Activated CD4-positive, alpha-beta T cell treated with anti-CD3 and anti-CD28 coated beads, Interleukin-2, amount 10 ng/mL, durations not matched to agents 7 days and 5 days (primary cell): ENCODE measurements at regions not wholly inside any gene's neighbourhood (a gene's known extent, or its start where the extent isn't known, plus 50 kb on each side); places are given as distances from the start of the nearest gene placed in this dataset.

Source experiments
- CTCF ChIA-PET: fragments of 350-600 bp; sonication (Branson Sonifier 250); formaldehyde crosslinking; loops from one replicate; lab custom pipeline; 2021; ENCODE audit warnings: antibody characterized with exemption; lab: Charles Lee
- POLR2A ChIA-PET: fragments of 350-600 bp; sonication (Branson Sonifier 250); formaldehyde crosslinking; loops from one replicate; lab custom pipeline; 2021; ENCODE audit warnings: antibody characterized with exemption; lab: Charles Lee
- DNase-seq: peaks from one replicate; pipeline ENCODE4 v3.0.0-alpha.2; 2020
- H3K27ac Mint-ChIP-seq: one replicate; pipeline ENCODE4 v1.8.0; 2021; ENCODE audit warnings: mild to moderate bottlenecking, moderate library complexity, mixed read lengths
- H3K27me3 Mint-ChIP-seq: one replicate; pipeline ENCODE4 v1.8.0; 2021; ENCODE audit warnings: mixed read lengths
- H3K36me3 Mint-ChIP-seq: one replicate; pipeline ENCODE4 v1.8.0; 2021; ENCODE audit warnings: low read depth, mixed read lengths
- H3K4me1 Mint-ChIP-seq: one replicate; pipeline ENCODE4 v1.8.0; 2021; ENCODE audit warnings: mixed read lengths
- H3K4me3 Mint-ChIP-seq: one replicate; pipeline ENCODE4 v1.8.0; 2021; ENCODE audit warnings: mild to moderate bottlenecking, moderate library complexity, mixed read lengths
- H3K9me3 Mint-ChIP-seq: one replicate; pipeline ENCODE4 v1.8.0; 2021; ENCODE audit warnings: mixed read lengths

GRCh38 chr13:28550721-28551497, 56.0 kb upstream of the FLT1 start:
- Mint-ChIP-seq H3K27ac (no peak overlapping the region), H3K27me3 (peaks cover 2% of the 10 kb centered on the region), H3K4me3 (no peak overlapping the region), H3K36me3 (no peaks in the 10 kb centered on the region), H3K4me1 (no peaks in the 10 kb centered on the region), H3K9me3 (no peaks in the 10 kb centered on the region)
- ChIA-PET CTCF (no interaction called here), POLR2A (no interaction called here)
- no peak for DNase-seq

DNA sequence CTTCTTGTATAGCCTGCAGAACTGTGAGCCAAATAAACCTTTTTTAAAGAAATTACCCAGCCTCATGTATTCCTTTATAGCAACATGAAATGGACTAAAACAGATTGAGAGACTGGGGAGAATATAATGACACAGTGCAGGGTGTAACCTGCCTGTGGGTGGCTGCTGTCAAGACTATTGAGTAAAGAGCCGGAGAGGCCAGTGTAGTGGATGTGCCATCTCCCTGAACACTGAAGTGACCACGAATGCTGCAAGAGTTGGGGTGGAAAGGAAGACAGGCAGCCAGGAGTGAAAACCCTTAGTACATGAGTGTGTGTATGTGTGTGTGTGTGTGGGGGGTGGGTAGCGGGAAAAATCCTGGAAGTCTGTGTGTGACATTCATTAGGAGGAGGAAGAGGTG, 55.2 kb upstream of the FLT1 start:
- peaks cover 2% of the 10 kb centered on the region for H3K27me3 Mint-ChIP-seq
- POLR2A ChIA-PET = no interaction called here
- no peaks in the 10 kb centered on the region for H3K4me1 Mint-ChIP-seq
- no peak for DNase-seq
- H3K36me3 Mint-ChIP-seq = no peaks in the 10 kb centered on the region
- no peaks in the 10 kb centered on the region for H3K9me3 Mint-ChIP-seq
- no peak overlapping the region for H3K4me3 Mint-ChIP-seq
- CTCF ChIA-PET = no interaction called here
- H3K27ac Mint-ChIP-seq = no peak overlapping the region

- Mint-ChIP-seq H3K4me3 (no peak overlapping the region), H3K4me1 (no peaks in the 10 kb centered on the region), H3K27me3 (peaks cover 2% of the 10 kb centered on the region), H3K9me3 (peaks cover 6% of the 10 kb centered on the region), H3K36me3 (no peaks in the 10 kb centered on the region), H3K27ac (no peak overlapping the region)
- POLR2A ChIA-PET = no interaction called here
- CTCF ChIA-PET = no interaction called here
- DNase-seq = no peak
These were observed 53.9 kb upstream of the FLT1 start for GRCh38 chr13:28548872-28549271.

DNA sequence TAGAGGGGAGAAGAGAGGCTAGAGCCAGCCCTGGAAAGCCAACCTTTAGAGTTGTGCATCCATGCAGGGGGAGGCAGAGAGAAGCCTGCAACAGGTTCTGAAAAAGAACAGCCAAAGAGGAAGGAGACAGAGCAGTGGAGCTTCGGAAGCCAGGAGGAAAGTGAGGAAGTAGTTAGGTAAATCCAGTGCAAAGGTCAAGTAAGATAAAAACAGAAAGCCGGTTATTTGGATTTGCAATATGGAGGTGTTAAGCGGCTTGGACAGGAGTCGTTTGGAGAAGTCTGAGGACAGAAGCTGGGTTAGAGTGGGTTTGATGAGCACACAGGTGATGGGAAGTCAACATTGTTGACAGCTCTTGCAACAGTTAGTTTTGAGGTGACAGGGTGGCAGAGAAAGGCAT, 53.5 kb upstream of the FLT1 start:
- H3K36me3 Mint-ChIP-seq = no peaks in the 10 kb centered on the region
- H3K4me3 Mint-ChIP-seq = no peak overlapping the region
- CTCF ChIA-PET = interaction anchor here (1.2 kb wide), 1 partner anchor 20 kb away, joined by 3 read pairs; no protein-coding TSS in a partner anchor
- H3K27ac Mint-ChIP-seq = no peak overlapping the region
- DNase-seq = no peak
- peaks cover 2% of the 10 kb centered on the region for H3K27me3 Mint-ChIP-seq
- no peaks in the 10 kb centered on the region for H3K4me1 Mint-ChIP-seq
- peaks cover 10% of the 10 kb centered on the region for H3K9me3 Mint-ChIP-seq
- POLR2A ChIA-PET = no interaction called here

DNA sequence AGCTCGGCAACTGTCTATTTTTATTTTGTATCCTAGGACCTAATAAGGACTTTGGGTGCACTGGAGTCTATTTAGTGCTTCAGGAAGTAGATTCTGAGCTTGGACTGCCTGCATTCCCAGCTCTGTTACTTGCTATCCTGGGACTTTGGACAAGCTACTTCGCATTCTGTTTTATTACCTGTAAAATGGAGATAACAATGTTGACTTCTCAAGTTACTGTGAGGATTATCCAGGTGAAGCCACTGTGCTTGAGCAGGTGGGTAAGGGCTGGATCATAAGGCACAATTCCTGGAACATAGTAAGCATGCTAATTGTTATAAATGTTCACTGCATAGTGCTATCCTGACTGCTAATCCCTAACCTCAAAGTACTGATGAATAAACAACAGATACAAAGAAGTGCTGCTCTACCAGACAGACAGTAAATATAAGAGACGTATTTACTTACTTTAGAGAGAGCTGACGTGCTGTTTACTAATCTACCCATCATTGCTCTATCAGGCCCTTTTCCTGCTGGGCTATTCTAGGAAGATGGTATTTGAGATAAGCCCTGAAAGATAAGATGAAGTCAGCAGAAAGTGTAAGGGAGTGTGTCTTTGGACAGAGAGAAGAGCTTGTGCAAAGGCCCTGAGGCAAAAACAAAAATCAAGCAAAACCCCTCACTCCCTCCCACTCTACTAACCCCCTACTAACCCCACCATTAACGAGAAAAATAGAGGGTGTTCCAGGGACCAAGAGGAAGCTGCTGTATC, 50.8 kb upstream of the FLT1 start:
- no peak for DNase-seq
- Mint-ChIP-seq H3K4me1 (no peaks in the 10 kb centered on the region), H3K36me3 (no peaks in the 10 kb centered on the region), H3K9me3 (peaks cover 14% of the 10 kb centered on the region), H3K4me3 (no peak overlapping the region), H3K27ac (no peak overlapping the region), H3K27me3 (peaks cover 2% of the 10 kb centered on the region)
- CTCF ChIA-PET = interaction anchor here (1.5 kb wide), 1 partner anchor 10 kb away, joined by 3 read pairs; no protein-coding TSS in a partner anchor
- POLR2A ChIA-PET = interaction anchor here (0.7 kb wide), 1 partner anchor 8 kb away, joined by 3 read pairs; no protein-coding TSS in a partner anchor
